Esophagus (tissue), 2 donors: ENCODE measurements at regions not wholly inside any gene's neighbourhood (a gene's known extent, or its start where the extent isn't known, plus 50 kb on each side); places are given as distances from the start of the nearest gene placed in this dataset.
"Not testable (repeated sequence)": the region's sequence is repeated elsewhere in the genome, so short reads cannot be mapped to it uniquely, and the experiment has no call there.

ENCODE experiments used
- H3K27ac ChIP-seq, 2 donors: one replicate each; pipeline ENCODE4 v1.5.1; 2013; ENCODE audit warnings: low read depth in 2 of 2, mild to moderate bottlenecking in 2 of 2, inconsistent platforms in 1 of 2, low read length in 1 of 2, moderate library complexity in 1 of 2
- H3K27me3 ChIP-seq, 2 donors: one replicate each; pipeline ENCODE4 v1.6.1; 2013; ENCODE audit warnings: low read length in 2 of 2, control low read depth in 1 of 2, mild to moderate bottlenecking in 1 of 2; ENCODE audit not compliant: insufficient read depth in 2 of 2, control insufficient read depth in 1 of 2
- H3K36me3 ChIP-seq, 2 donors: one replicate each; pipeline ENCODE4 v1.6.1; 2013; ENCODE audit warnings: low read length in 1 of 2; ENCODE audit not compliant: control insufficient read depth in 2 of 2, insufficient read depth in 2 of 2
- H3K4me1 ChIP-seq, 2 donors: one replicate each; pipeline ENCODE4 v1.6.1; 2013; ENCODE audit warnings: low read length in 1 of 2; ENCODE audit not compliant: control insufficient read depth in 2 of 2, insufficient read depth in 2 of 2
- H3K4me3 ChIP-seq, 2 donors: one replicate each; pipeline ENCODE4 v1.5.1; 2013; ENCODE audit warnings: low read length in 2 of 2, mild to moderate bottlenecking in 2 of 2, low read depth in 1 of 2, moderate library complexity in 1 of 2
- H3K9me3 ChIP-seq, 2 donors: one replicate each; pipeline ENCODE4 v1.6.1; 2013; ENCODE audit warnings: mild to moderate bottlenecking in 2 of 2, low read depth in 1 of 2, low read length in 1 of 2, moderate library complexity in 1 of 2; ENCODE audit not compliant: control insufficient read depth in 2 of 2, insufficient read depth in 1 of 2
- WGBS, 2 donors: extraction: QIAGEN DNeasy Blood & Tissue Kit; methylation state at CpG; one replicate each; pipeline ENCODE4 v1.1.7; 2013; 5-methylcytosine and 5-hydroxymethylcytosine counted together
- donor health status: healthy with polysubstance abuse.
- donor health status: Bipolar disorder and iron deficiency.

- Histone ChIP-seq H3K36me3 (no peaks in the 10 kb centered on the region), H3K27ac (no peak overlapping the region), H3K9me3 (no peaks in the 10 kb centered on the region), H3K4me3 (no peak overlapping the region), H3K4me1 (no peaks in the 10 kb centered on the region), H3K27me3 (no peaks in the 10 kb centered on the region)
- 83 to 89% methylated on average over 1 of the region's 1 CpG for WGBS, 2 donors
Observed at GRCh38 chr1:221241157-221241556, 361.9 kb downstream of the HLX start.

- Histone ChIP-seq H3K36me3 (no peaks in the 10 kb centered on the region), H3K9me3 (no peaks in the 10 kb centered on the region), H3K4me3 (no peak overlapping the region), H3K27me3 (no peaks in the 10 kb centered on the region), H3K27ac (no peak overlapping the region), H3K4me1 (no peaks in the 10 kb centered on the region)
- WGBS, 2 donors, result 63 to 73% methylated on average over 2 of the region's 2 CpGs
Observed at GRCh38 chr1:221241592-221241991, 362.3 kb downstream of the HLX start.

GRCh38 chr1:221246067-221246466, 366.8 kb downstream of the HLX start:
- 70 to 81% methylated on average over 2 of the region's 2 CpGs for WGBS, 2 donors
- Histone ChIP-seq H3K27ac (no peak overlapping the region), H3K36me3 (no peaks in the 10 kb centered on the region), H3K4me1 (no peaks in the 10 kb centered on the region), H3K9me3 (no peaks in the 10 kb centered on the region), H3K27me3 (no peaks in the 10 kb centered on the region), H3K4me3 (no peak overlapping the region)

- Histone ChIP-seq H3K36me3 (no peaks in the 10 kb centered on the region), H3K9me3 (no peaks in the 10 kb centered on the region), H3K4me3 (no peak overlapping the region), H3K27me3 (no peaks in the 10 kb centered on the region), H3K27ac (no peak overlapping the region), H3K4me1 (no peaks in the 10 kb centered on the region)
- WGBS, 2 donors, result 89 to 94% methylated on average over 4 of the region's 4 CpGs
Observed at GRCh38 chr1:221246628-221247415, 367.6 kb downstream of the HLX start.

- H3K27ac ChIP-seq, result no peak overlapping the region
- H3K9me3 ChIP-seq, result no peaks in the 10 kb centered on the region
- no peaks in the 10 kb centered on the region for H3K36me3 ChIP-seq
- WGBS, 2 donors, result 40 to 64% methylated on average over 2 of the region's 2 CpGs
- no peaks in the 10 kb centered on the region for H3K27me3 ChIP-seq
- H3K4me3 ChIP-seq, result no peak overlapping the region
- H3K4me1 ChIP-seq, result no peaks in the 10 kb centered on the region
Observed at GRCh38 chr1:221251580-221251979, 372.3 kb downstream of the HLX start.

- H3K9me3 ChIP-seq, result no peaks in the 10 kb centered on the region
- no peaks in the 10 kb centered on the region for H3K36me3 ChIP-seq
- no peaks in the 10 kb centered on the region for H3K27me3 ChIP-seq
- H3K4me3 ChIP-seq, result no peak overlapping the region
- no peak overlapping the region for H3K27ac ChIP-seq
- no peaks in the 10 kb centered on the region for H3K4me1 ChIP-seq
Observed at GRCh38 chr1:221254813-221255212, 375.6 kb downstream of the HLX start.

- H3K36me3 ChIP-seq, result no peaks in the 10 kb centered on the region
- H3K4me1 ChIP-seq, result no peaks in the 10 kb centered on the region
- no peaks in the 10 kb centered on the region for H3K9me3 ChIP-seq
- H3K4me3 ChIP-seq, result no peak overlapping the region
- no peak overlapping the region for H3K27ac ChIP-seq
- 75 to 81% methylated on average over 3 of the region's 3 CpGs for WGBS, 2 donors
- H3K27me3 ChIP-seq, result no peaks in the 10 kb centered on the region
Observed at GRCh38 chr1:221256773-221257172, 377.5 kb downstream of the HLX start.

GRCh38 chr1:221257548-221257947, 378.3 kb downstream of the HLX start:
- not testable (repeated sequence) for H3K4me1 ChIP-seq, H3K36me3 ChIP-seq, H3K27me3 ChIP-seq, H3K4me3 ChIP-seq, H3K9me3 ChIP-seq, H3K27ac ChIP-seq
- WGBS, 2 donors, result no CpG with 5 or more reads among the region's 1 CpG

GRCh38 chr1:221262677-221263076, 383.4 kb downstream of the HLX start:
- H3K9me3 ChIP-seq, result not testable (repeated sequence)
- 86 to 90% methylated on average over 7 of the region's 7 CpGs for WGBS, 2 donors

More at GRCh38 chr1:221262677-221263076, 383.4 kb downstream of the HLX start:
- not testable (repeated sequence) for H3K4me1 ChIP-seq, H3K4me3 ChIP-seq, H3K36me3 ChIP-seq, H3K27me3 ChIP-seq, H3K27ac ChIP-seq
